WI38 (cell line): ENCODE measurements at regions not wholly inside any gene's neighbourhood (a gene's known extent, or its start where the extent isn't known, plus 50 kb on each side); places are given as distances from the start of the nearest gene placed in this dataset.

Experiments used
- H3K4me3 ChIP-seq: 2 replicates; pipeline ENCODE4 v1.5.1; 2011; ENCODE audit warnings: low read depth, mild to moderate bottlenecking, control low read depth, low read length
- CTCF ChIP-seq: IDR thresholded peaks from 2 replicates; pipeline ENCODE4 v1.5.1; 2012; ENCODE audit warnings: low read depth, mild to moderate bottlenecking, control low read depth, low read length

- no peak overlapping the region for H3K4me3 ChIP-seq
- no peak for TF ChIP-seq CTCF
Measured at GRCh38 chr19:28989739-28990138, 223.2 kb downstream of the UQCRFS1 start.

- no peak for TF ChIP-seq CTCF
- H3K4me3 ChIP-seq = no peak overlapping the region
Measured at GRCh38 chr19:28988066-28988465, 224.9 kb downstream of the UQCRFS1 start.

GRCh38 chr19:28987177-28987576 is 225.8 kb downstream of the UQCRFS1 start:
- H3K4me3 ChIP-seq = no peak overlapping the region
- no peak for TF ChIP-seq CTCF

GRCh38 chr19:28985201-28985600 is 227.8 kb downstream of the UQCRFS1 start:
- no peak overlapping the region for H3K4me3 ChIP-seq
- no peak for TF ChIP-seq CTCF

- TF ChIP-seq CTCF = no peak
- H3K4me3 ChIP-seq = no peak overlapping the region
Measured at GRCh38 chr19:28984315-28984714, 228.6 kb downstream of the UQCRFS1 start.

GRCh38 chr19:28983430-28983829 is 229.5 kb downstream of the UQCRFS1 start:
- H3K4me3 ChIP-seq = no peak overlapping the region
- TF ChIP-seq CTCF = no peak

- H3K4me3 ChIP-seq = no peak overlapping the region
Measured at GRCh38 chr19:28981994-28982393, 231.0 kb downstream of the UQCRFS1 start.

More at GRCh38 chr19:28981994-28982393, 231.0 kb downstream of the UQCRFS1 start:
- no peak for TF ChIP-seq CTCF
